ENCODE measurements at regions not wholly inside any gene's neighbourhood (a gene's known extent, or its start where the extent isn't known, plus 50 kb on each side); places are given as distances from the start of the nearest gene placed in this dataset.

GRCh38 chr2:238985931-238986446 is 138.1 kb downstream of the TWIST2 start:
- Histone ChIP-seq H3K27me3 (ENCODE audit: insufficient read depth, low read length) (0 out of 2 replicates have a peak, but pooled peaks cover 4% of the 10 kb centered on the region), H3K4me1 (ENCODE audit: control insufficient read depth, insufficient read depth, low read length, unreplicated experiment) (no peaks in the 10 kb centered on the region), H3K4me3 (ENCODE audit: low read depth, low read length) (no peak overlapping the region), H3K79me2 (ENCODE audit: control insufficient read depth, insufficient read depth, low read length, unreplicated experiment) (no peaks in the 10 kb centered on the region), H3K27ac (ENCODE audit: low read depth, low read length) (no peak overlapping the region), H2AFZ (ENCODE audit: low read length, unreplicated experiment) (no peak overlapping the region), H3K36me3 (ENCODE audit: insufficient read depth, low read length) (no peaks in the 10 kb centered on the region)

GRCh38 chr2:238986491-238987351 is 138.8 kb downstream of the TWIST2 start:
- Histone ChIP-seq H3K4me1 (ENCODE audit: control insufficient read depth, insufficient read depth, low read length, unreplicated experiment) (no peaks in the 10 kb centered on the region), H3K36me3 (ENCODE audit: insufficient read depth, low read length) (no peaks in the 10 kb centered on the region), H3K79me2 (ENCODE audit: control insufficient read depth, insufficient read depth, low read length, unreplicated experiment) (no peaks in the 10 kb centered on the region), H3K27ac (ENCODE audit: low read depth, low read length) (no peak overlapping the region), H2AFZ (ENCODE audit: low read length, unreplicated experiment) (no peak overlapping the region), H3K4me3 (ENCODE audit: low read depth, low read length) (no peak overlapping the region), H3K27me3 (ENCODE audit: insufficient read depth, low read length) (0 out of 2 replicates have a peak, but pooled peaks cover 4% of the 10 kb centered on the region)

DNA sequence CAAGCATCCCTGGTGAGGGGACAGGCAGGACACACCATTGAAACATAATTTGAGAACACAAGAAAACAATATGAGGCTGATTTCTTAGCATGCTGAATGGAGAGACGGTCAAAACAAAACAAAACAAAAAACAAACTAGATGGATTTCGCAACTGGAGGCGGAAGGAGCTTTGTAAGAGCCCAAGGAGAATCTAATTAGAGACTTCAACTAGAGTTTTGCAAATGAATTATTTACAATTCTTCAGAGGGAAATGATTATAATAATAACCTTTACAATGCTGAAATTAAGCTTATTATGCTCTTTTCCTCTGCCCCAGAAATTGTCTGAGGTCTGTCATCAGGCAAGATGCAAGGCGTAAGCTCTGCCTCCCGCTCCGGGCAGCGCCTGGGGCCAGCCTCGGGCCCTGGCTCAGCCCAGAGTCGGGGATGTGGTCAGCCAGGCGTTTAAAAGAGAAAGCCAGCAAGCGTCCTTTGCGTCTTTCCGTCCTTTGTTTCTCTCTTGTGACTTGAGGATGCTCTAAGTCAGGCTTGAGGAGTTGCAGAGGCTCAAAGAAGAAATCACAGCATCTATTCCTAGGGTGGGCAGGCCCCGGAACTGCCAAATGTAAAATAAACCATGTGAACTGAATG is 139.6 kb downstream of the TWIST2 start:
- H3K4me1 ChIP-seq (ENCODE audit: control insufficient read depth, insufficient read depth, low read length, unreplicated experiment) = no peaks in the 10 kb centered on the region
- H3K36me3 ChIP-seq (ENCODE audit: insufficient read depth, low read length) = no peaks in the 10 kb centered on the region
- no peaks in the 10 kb centered on the region for H3K79me2 ChIP-seq (ENCODE audit: control insufficient read depth, insufficient read depth, low read length, unreplicated experiment)
- no peak overlapping the region for H2AFZ ChIP-seq (ENCODE audit: low read length, unreplicated experiment)
- no peak overlapping the region for H3K4me3 ChIP-seq (ENCODE audit: low read depth, low read length)
- no peak overlapping the region for H3K27ac ChIP-seq (ENCODE audit: low read depth, low read length)
- H3K27me3 ChIP-seq (ENCODE audit: insufficient read depth, low read length) = 0 out of 2 replicates have a peak, but pooled peaks cover 7% of the 10 kb centered on the region

- 0 out of 2 replicates have a peak, but pooled peaks cover 8% of the 10 kb centered on the region for H3K27me3 ChIP-seq (ENCODE audit: insufficient read depth, low read length)
- no peaks in the 10 kb centered on the region for H3K36me3 ChIP-seq (ENCODE audit: insufficient read depth, low read length)
- H3K4me3 ChIP-seq (ENCODE audit: low read depth, low read length) = no peak overlapping the region
- H3K79me2 ChIP-seq (ENCODE audit: control insufficient read depth, insufficient read depth, low read length, unreplicated experiment) = no peaks in the 10 kb centered on the region
- no peaks in the 10 kb centered on the region for H3K4me1 ChIP-seq (ENCODE audit: control insufficient read depth, insufficient read depth, low read length, unreplicated experiment)
- H3K27ac ChIP-seq (ENCODE audit: low read depth, low read length) = no peak overlapping the region
- no peak overlapping the region for H2AFZ ChIP-seq (ENCODE audit: low read length, unreplicated experiment)
Measured at GRCh38 chr2:238988105-238988504, 140.2 kb downstream of the TWIST2 start.

DNA sequence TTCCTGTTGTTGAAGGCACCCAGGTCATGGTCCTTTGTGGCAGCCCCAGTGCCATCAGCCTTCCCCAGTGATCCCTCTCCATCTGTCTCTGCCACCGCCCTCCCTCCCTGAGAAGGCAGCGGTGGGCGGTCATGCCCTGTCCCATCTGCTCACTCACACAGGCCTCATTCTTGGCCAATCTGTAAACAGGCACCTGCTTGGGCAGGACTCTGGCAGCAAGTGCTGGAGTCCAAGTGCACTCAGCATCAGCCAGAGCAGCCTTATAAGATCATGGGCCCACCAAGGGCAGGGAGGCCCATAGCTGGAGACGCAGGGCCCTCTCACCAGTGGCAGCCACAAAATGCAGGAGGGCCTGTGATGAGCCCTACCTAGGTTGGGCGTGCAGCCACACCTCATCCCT is 140.9 kb downstream of the TWIST2 start:
- Histone ChIP-seq H3K4me3 (ENCODE audit: low read depth, low read length) (no peak overlapping the region), H3K4me1 (ENCODE audit: control insufficient read depth, insufficient read depth, low read length, unreplicated experiment) (no peaks in the 10 kb centered on the region), H3K79me2 (ENCODE audit: control insufficient read depth, insufficient read depth, low read length, unreplicated experiment) (no peaks in the 10 kb centered on the region), H3K36me3 (ENCODE audit: insufficient read depth, low read length) (no peaks in the 10 kb centered on the region), H3K27ac (ENCODE audit: low read depth, low read length) (no peak overlapping the region), H2AFZ (ENCODE audit: low read length, unreplicated experiment) (no peak overlapping the region), H3K27me3 (ENCODE audit: insufficient read depth, low read length) (0 out of 2 replicates have a peak, but pooled peaks cover 8% of the 10 kb centered on the region)

GRCh38 chr2:238989484-238989883 is 141.6 kb downstream of the TWIST2 start:
- no peak overlapping the region for H3K27ac ChIP-seq (ENCODE audit: low read depth, low read length)
- no peaks in the 10 kb centered on the region for H3K79me2 ChIP-seq (ENCODE audit: control insufficient read depth, insufficient read depth, low read length, unreplicated experiment)
- no peak overlapping the region for H2AFZ ChIP-seq (ENCODE audit: low read length, unreplicated experiment)
- 0 out of 2 replicates have a peak, but pooled peaks cover 8% of the 10 kb centered on the region for H3K27me3 ChIP-seq (ENCODE audit: insufficient read depth, low read length)
- no peaks in the 10 kb centered on the region for H3K36me3 ChIP-seq (ENCODE audit: insufficient read depth, low read length)
- no peaks in the 10 kb centered on the region for H3K4me1 ChIP-seq (ENCODE audit: control insufficient read depth, insufficient read depth, low read length, unreplicated experiment)
- H3K4me3 ChIP-seq (ENCODE audit: low read depth, low read length) = no peak overlapping the region

DNA sequence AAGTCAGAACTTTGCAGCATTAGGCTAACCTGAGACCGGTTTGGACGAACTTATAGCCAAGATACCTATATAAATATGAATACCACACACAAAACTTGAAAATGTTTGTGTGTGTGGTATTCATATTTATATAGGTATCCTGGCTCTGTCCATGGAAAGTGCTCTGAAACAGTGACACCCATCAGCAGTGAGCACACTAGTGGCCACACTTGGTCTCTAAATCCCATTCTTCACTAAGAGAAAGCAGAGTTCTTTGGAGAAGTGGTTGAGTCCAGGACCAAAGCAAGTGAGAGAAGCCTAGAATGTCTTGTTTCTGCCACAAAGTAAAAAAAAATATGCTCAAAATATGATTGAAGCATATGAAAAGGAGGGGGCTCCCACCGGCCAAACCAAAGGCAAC is 146.5 kb downstream of the TWIST2 start:
- H3K4me3 ChIP-seq (ENCODE audit: low read depth, low read length) = no peak overlapping the region
- H3K79me2 ChIP-seq (ENCODE audit: control insufficient read depth, insufficient read depth, low read length, unreplicated experiment) = no peaks in the 10 kb centered on the region
- H3K27ac ChIP-seq (ENCODE audit: low read depth, low read length) = no peak overlapping the region
- peaks cover 9% of the 10 kb centered on the region for H3K4me1 ChIP-seq (ENCODE audit: control insufficient read depth, insufficient read depth, low read length, unreplicated experiment)
- H2AFZ ChIP-seq (ENCODE audit: low read length, unreplicated experiment) = no peak overlapping the region
- H3K27me3 ChIP-seq (ENCODE audit: insufficient read depth, low read length) = 0 out of 2 replicates have a peak, but pooled peaks cover 4% of the 10 kb centered on the region
- no peaks in the 10 kb centered on the region for H3K36me3 ChIP-seq (ENCODE audit: insufficient read depth, low read length)

DNA sequence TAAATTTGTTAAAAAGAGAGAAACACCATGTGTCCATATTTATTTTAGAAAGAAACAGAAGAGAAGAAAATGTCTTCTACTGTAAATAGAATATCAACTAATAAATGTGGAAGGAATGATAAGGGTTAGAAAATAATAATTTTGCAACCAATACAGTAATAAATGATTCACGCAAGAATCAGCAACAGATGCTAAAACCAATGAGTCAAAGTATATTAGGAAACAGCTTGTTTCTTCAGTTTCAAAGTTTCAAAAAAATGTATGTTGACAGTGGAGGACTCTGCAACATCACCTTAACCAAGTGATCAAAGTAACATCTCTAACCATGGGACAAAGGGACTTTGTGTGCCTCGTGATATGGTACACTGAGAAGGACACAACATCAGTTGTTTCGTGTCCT is 147.0 kb downstream of the TWIST2 start:
- Histone ChIP-seq H3K36me3 (ENCODE audit: insufficient read depth, low read length) (no peaks in the 10 kb centered on the region), H2AFZ (ENCODE audit: low read length, unreplicated experiment) (no peak overlapping the region), H3K27me3 (ENCODE audit: insufficient read depth, low read length) (0 out of 2 replicates have a peak, but pooled peaks cover 4% of the 10 kb centered on the region), H3K79me2 (ENCODE audit: control insufficient read depth, insufficient read depth, low read length, unreplicated experiment) (no peaks in the 10 kb centered on the region), H3K4me1 (ENCODE audit: control insufficient read depth, insufficient read depth, low read length, unreplicated experiment) (peaks cover 9% of the 10 kb centered on the region), H3K27ac (ENCODE audit: low read depth, low read length) (peak overlapping the region; percentile 44; the same call in 1 of the 2 replicates), H3K4me3 (ENCODE audit: low read depth, low read length) (no peak overlapping the region)

GRCh38 chr2:238995634-238996033 is 147.7 kb downstream of the TWIST2 start:
- Histone ChIP-seq H3K27ac (ENCODE audit: low read depth, low read length) (peak overlapping the region; percentile 44), H2AFZ (ENCODE audit: low read length, unreplicated experiment) (no peak overlapping the region), H3K4me1 (ENCODE audit: control insufficient read depth, insufficient read depth, low read length, unreplicated experiment) (peaks cover 9% of the 10 kb centered on the region), H3K27me3 (ENCODE audit: insufficient read depth, low read length) (0 out of 2 replicates have a peak, but pooled peaks cover 4% of the 10 kb centered on the region), H3K36me3 (ENCODE audit: insufficient read depth, low read length) (no peaks in the 10 kb centered on the region), H3K4me3 (ENCODE audit: low read depth, low read length) (no peak overlapping the region), H3K79me2 (ENCODE audit: control insufficient read depth, insufficient read depth, low read length, unreplicated experiment) (no peaks in the 10 kb centered on the region)

- no peak overlapping the region for H2AFZ ChIP-seq (ENCODE audit: low read length, unreplicated experiment)
- H3K4me3 ChIP-seq (ENCODE audit: low read depth, low read length) = no peak overlapping the region
- H3K79me2 ChIP-seq (ENCODE audit: control insufficient read depth, insufficient read depth, low read length, unreplicated experiment) = no peaks in the 10 kb centered on the region
- H3K36me3 ChIP-seq (ENCODE audit: insufficient read depth, low read length) = no peaks in the 10 kb centered on the region
- no peak overlapping the region for H3K27ac ChIP-seq (ENCODE audit: low read depth, low read length)
- H3K27me3 ChIP-seq (ENCODE audit: insufficient read depth, low read length) = 0 out of 2 replicates have a peak, but pooled peaks cover 4% of the 10 kb centered on the region
- H3K4me1 ChIP-seq (ENCODE audit: control insufficient read depth, insufficient read depth, low read length, unreplicated experiment) = peaks cover 9% of the 10 kb centered on the region
Measured at GRCh38 chr2:238996331-238997136, 148.6 kb downstream of the TWIST2 start.

Data from ACC112 (cell line).